Peyer's patch (tissue), 4 donors: ENCODE measurements at regions not wholly inside any gene's neighbourhood (a gene's known extent, or its start where the extent isn't known, plus 50 kb on each side); places are given as distances from the start of the nearest gene placed in this dataset.

Source experiments
- DNase-seq, 3 donors: peaks; one replicate each; pipeline ENCODE4 v3.0.0-alpha.2; 2017 to 2019
- H3K27ac ChIP-seq, 4 donors: fragments of 200-600 bp; sonication (generic); one replicate each; pipeline ENCODE4 v1.5.1; 2016 to 2019
- H3K27me3 ChIP-seq, 2 donors: fragments of 200-600 bp; sonication (generic); one replicate each; pipeline ENCODE4 v1.5.1; 2019
- H3K36me3 ChIP-seq, 3 donors: fragments of 200-600 bp; sonication (generic); one replicate each; pipeline ENCODE4 v1.5.1; 2016 to 2019
- H3K4me1 ChIP-seq, 4 donors: fragments of 200-600 bp; sonication (generic); one replicate each; pipeline ENCODE4 v1.5.1; 2016 to 2019
- H3K4me3 ChIP-seq, 4 donors: fragments of 200-600 bp; sonication (generic); 1 replicate in 3 of 4; 2 replicates in 1 of 4; pipeline ENCODE4 v1.5.1; 2016 to 2019; ENCODE audit warnings: mild to moderate bottlenecking in 1 of 4
- H3K9me3 ChIP-seq, 4 donors: fragments of 200-600 bp; sonication (generic); one replicate each; pipeline ENCODE4 v1.5.1; 2016 to 2019; ENCODE audit warnings: mild to moderate bottlenecking in 1 of 4
- CTCF ChIP-seq, 6 experiments: fragments of 450-650 bp in 4 of 6; fragments of 200-600 bp in 2 of 6; sonication (generic) in 1 of 6; IDR thresholded peaks; one replicate each; pipeline ENCODE4 v1.5.1; 2017 to 2019; ENCODE audit warnings: antibody characterized with exemption in 6 of 6, mild to moderate bottlenecking in 3 of 6, moderate library complexity in 1 of 6
- POLR2A ChIP-seq, 2 donors: fragments of 450-650 bp; IDR thresholded peaks; one replicate each; pipeline ENCODE4 v1.5.1; 2017; ENCODE audit warnings: antibody characterized with exemption in 2 of 2, mild to moderate bottlenecking in 2 of 2, moderate library complexity in 2 of 2

DNA sequence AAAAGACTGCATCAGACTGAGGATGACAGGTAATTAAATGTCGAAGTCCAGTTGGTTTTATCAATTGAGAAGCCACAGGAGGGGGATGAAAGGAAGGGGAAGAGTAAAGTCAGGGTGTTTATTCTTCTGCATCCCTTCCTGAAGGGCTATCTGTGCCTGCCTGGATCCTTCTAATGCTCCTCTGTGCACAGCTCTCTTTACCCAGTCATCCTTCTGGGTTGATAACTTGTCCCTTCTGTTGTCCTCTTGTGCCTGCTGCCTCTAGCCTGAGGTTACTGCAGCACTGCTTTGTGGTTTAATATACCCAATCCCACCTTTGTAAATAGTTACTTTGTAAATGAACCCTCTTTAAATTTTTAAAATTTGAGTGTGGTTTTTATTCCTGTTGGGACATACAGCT is 1127.3 kb downstream of the EPHA7 start:
- Histone ChIP-seq H3K4me1 (no peaks in the 10 kb centered on the region), H3K27ac (no peak overlapping the region), H3K27me3 (no peaks in the 10 kb centered on the region), H3K4me3 (no peak overlapping the region), H3K36me3 (no peaks in the 10 kb centered on the region), H3K9me3 (no peaks in the 10 kb centered on the region)
- DNase-seq, result no peak
- TF ChIP-seq POLR2A (IDR thresholded peaks at IDR 0.05) (no peak), CTCF (IDR thresholded peaks at IDR 0.05) (no peak)

DNA sequence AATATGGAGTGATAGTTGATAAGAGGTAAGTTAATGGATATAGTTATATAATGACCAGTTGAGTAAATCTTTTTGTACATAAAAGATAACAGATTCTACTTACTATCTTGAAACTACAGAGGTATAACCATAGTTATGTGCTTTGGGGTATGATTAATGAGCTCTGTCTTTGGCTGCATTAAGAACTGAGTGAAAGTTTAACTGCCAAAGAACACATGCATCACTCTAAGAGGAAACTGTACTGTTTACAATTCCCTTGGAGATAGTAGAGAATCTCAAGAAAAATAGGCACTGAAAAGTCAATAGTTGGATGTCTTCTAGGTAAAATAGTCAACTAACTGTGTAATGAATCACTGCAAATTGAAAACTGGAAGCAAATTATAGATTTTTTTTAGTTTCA is 1129.5 kb downstream of the EPHA7 start:
- H3K27ac ChIP-seq, result no peak overlapping the region
- no peak for DNase-seq
- H3K4me1 ChIP-seq, result no peaks in the 10 kb centered on the region
- H3K4me3 ChIP-seq, result no peak overlapping the region
- TF ChIP-seq POLR2A (IDR thresholded peaks at IDR 0.05), result no peak
- TF ChIP-seq CTCF (IDR thresholded peaks at IDR 0.05), result no peak
- no peaks in the 10 kb centered on the region for H3K9me3 ChIP-seq
- H3K36me3 ChIP-seq, result no peaks in the 10 kb centered on the region
- H3K27me3 ChIP-seq, result no peaks in the 10 kb centered on the region

DNA sequence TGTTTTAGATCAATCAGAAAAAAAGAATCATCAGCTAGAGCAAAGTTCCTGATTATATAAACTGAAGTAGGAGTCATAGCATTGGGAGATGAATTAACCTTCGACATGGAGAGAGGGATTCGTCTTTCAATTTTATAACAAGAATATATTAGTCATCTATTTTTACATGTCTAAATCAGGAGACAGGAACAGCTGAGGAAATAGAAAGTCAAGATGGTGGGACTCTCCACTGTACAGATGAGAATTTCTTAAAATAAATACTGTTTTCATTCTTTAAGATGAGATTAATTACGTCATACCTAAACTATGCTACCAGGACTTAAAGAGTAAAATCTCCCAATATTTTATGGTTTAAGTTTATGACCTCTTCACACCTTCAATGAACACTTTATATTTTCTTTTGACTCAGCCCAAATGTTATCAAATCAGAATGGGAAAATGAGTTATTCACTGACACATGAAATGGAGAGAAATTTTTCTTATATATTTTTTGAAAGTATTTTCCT is 1137.7 kb downstream of the EPHA7 start:
- H3K9me3 ChIP-seq, result no peaks in the 10 kb centered on the region
- H3K4me1 ChIP-seq, result no peaks in the 10 kb centered on the region
- H3K36me3 ChIP-seq, result no peaks in the 10 kb centered on the region
- H3K4me3 ChIP-seq, result no peak overlapping the region
- no peak for DNase-seq
- H3K27ac ChIP-seq, result no peak overlapping the region
- TF ChIP-seq POLR2A (IDR thresholded peaks at IDR 0.05), result no peak
- TF ChIP-seq CTCF (IDR thresholded peaks at IDR 0.05), result no peak
- H3K27me3 ChIP-seq, result no peaks in the 10 kb centered on the region

GRCh38 chr6:92275150-92275549 is 1144.2 kb downstream of the EPHA7 start:
- no peak for TF ChIP-seq CTCF (IDR thresholded peaks at IDR 0.05)
- no peak for TF ChIP-seq POLR2A (IDR thresholded peaks at IDR 0.05)
- Histone ChIP-seq H3K27ac (no peak overlapping the region), H3K9me3 (no peaks in the 10 kb centered on the region), H3K36me3 (no peaks in the 10 kb centered on the region), H3K4me1 (no peaks in the 10 kb centered on the region), H3K27me3 (no peaks in the 10 kb centered on the region), H3K4me3 (no peak overlapping the region)
- DNase-seq, result no peak

DNA sequence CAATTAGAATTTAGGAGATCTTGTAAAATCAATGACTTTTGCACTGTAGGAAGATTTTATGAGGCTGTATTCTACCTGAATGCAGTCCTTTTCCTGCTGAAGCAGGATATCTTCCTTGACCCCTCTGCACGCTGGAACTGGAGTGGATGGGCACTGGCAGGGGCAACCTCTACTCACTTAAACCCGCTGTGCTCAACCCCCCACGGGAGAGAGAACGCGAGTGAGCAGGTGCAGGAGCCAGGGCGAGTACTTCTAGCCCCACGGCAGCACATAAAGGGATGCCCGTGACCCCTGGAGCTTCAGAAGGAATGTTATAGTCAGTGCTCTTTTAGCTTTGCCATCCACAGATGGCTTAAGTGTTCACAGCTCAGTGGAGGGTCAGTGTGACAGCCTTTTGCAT is 1144.8 kb downstream of the EPHA7 start:
- Histone ChIP-seq H3K27me3 (no peaks in the 10 kb centered on the region), H3K4me1 (no peaks in the 10 kb centered on the region)

More for the DNA sequence above, 1144.8 kb downstream of the EPHA7 start:
- Histone ChIP-seq H3K4me3 (no peak overlapping the region), H3K27ac (no peak overlapping the region), H3K9me3 (no peaks in the 10 kb centered on the region), H3K36me3 (no peaks in the 10 kb centered on the region)
- DNase-seq, result no peak
- no peak for TF ChIP-seq POLR2A (IDR thresholded peaks at IDR 0.05)
- TF ChIP-seq CTCF (IDR thresholded peaks at IDR 0.05), result no peak
